Bronchial epithelial cell (primary cell): ENCODE measurements at regions not wholly inside any gene's neighbourhood (a gene's known extent, or its start where the extent isn't known, plus 50 kb on each side); places are given as distances from the start of the nearest gene placed in this dataset.
A peak's percentile ranks its signal among the peaks of the same experiment; 100 is the strongest.

Experiments used
- DNase-seq: peaks from one replicate; pipeline ENCODE4 v3.0.0-alpha.2; 2010; ENCODE audit warnings: low read depth
- FAIRE-seq: peaks from 2 replicates; lab custom pipeline; 2011; peaks lifted over from hg19 to GRCh38; lab: Jason Lieb, UNC
- H3K27me3 ChIP-seq: 2 replicates; pipeline ENCODE4 v1.5.1; 2011; ENCODE audit warnings: low read length; ENCODE audit not compliant: control insufficient read depth, insufficient read depth
- H3K36me3 ChIP-seq: 2 replicates; pipeline ENCODE4 v1.5.1; 2011; ENCODE audit warnings: low read length; ENCODE audit not compliant: control insufficient read depth, insufficient read depth
- H3K4me3 ChIP-seq: 2 replicates; pipeline ENCODE4 v1.5.1; 2011; ENCODE audit warnings: mild to moderate bottlenecking, low read depth, low read length, control low read depth
- CTCF ChIP-seq: IDR thresholded peaks from 2 replicates; pipeline ENCODE4 v1.5.1; 2011; ENCODE audit warnings: mild to moderate bottlenecking, moderate library complexity, low read length, control low read depth, inconsistent platforms; ENCODE audit not compliant: insufficient read depth, severe bottlenecking

- no peak for DNase-seq
- H3K4me3 ChIP-seq, result no peak overlapping the region
- no peaks in the 10 kb centered on the region for H3K27me3 ChIP-seq
- no peaks in the 10 kb centered on the region for H3K36me3 ChIP-seq
- TF ChIP-seq CTCF, result no peak
- no peak for FAIRE-seq
These were observed 123.1 kb upstream of the ARL4C start for GRCh38 chr2:234620018-234620417.

- FAIRE-seq, result no peak
- Histone ChIP-seq H3K4me3 (no peak overlapping the region), H3K27me3 (no peaks in the 10 kb centered on the region), H3K36me3 (no peaks in the 10 kb centered on the region)
- TF ChIP-seq CTCF, result no peak
- DNase-seq, result no peak
These were observed 118.9 kb upstream of the ARL4C start for GRCh38 chr2:234615643-234616356.

- no peak overlapping the region for H3K4me3 ChIP-seq
- no peaks in the 10 kb centered on the region for H3K36me3 ChIP-seq
- DNase-seq, result no peak
- no peaks in the 10 kb centered on the region for H3K27me3 ChIP-seq
- TF ChIP-seq CTCF, result peak; percentile 39
- no peak for FAIRE-seq
These were observed 114.3 kb upstream of the ARL4C start for GRCh38 chr2:234611209-234611608.

- no peak overlapping the region for H3K4me3 ChIP-seq
- no peak for TF ChIP-seq CTCF
- peaks cover 2% of the 10 kb centered on the region for H3K27me3 ChIP-seq
- no peak for DNase-seq
- no peak for FAIRE-seq
- H3K36me3 ChIP-seq, result no peaks in the 10 kb centered on the region
These were observed 112.1 kb upstream of the ARL4C start for GRCh38 chr2:234608946-234609345.

GRCh38 chr2:234607691-234608090, 110.8 kb upstream of the ARL4C start:
- no peak for TF ChIP-seq CTCF
- no peak for DNase-seq
- no peaks in the 10 kb centered on the region for H3K36me3 ChIP-seq
- no peak for FAIRE-seq
- peaks cover 2% of the 10 kb centered on the region for H3K27me3 ChIP-seq
- H3K4me3 ChIP-seq, result no peak overlapping the region

- FAIRE-seq, result no peak
- Histone ChIP-seq H3K36me3 (no peaks in the 10 kb centered on the region), H3K27me3 (peaks cover 2% of the 10 kb centered on the region), H3K4me3 (no peak overlapping the region)
- no peak for DNase-seq
- no peak for TF ChIP-seq CTCF
These were observed 110.0 kb upstream of the ARL4C start for GRCh38 chr2:234606896-234607295.
